KOPT-K1 (cell line): ENCODE measurements at regions not wholly inside any gene's neighbourhood (a gene's known extent, or its start where the extent isn't known, plus 50 kb on each side); places are given as distances from the start of the nearest gene placed in this dataset.
"Not testable (repeated sequence)": the region's sequence is repeated elsewhere in the genome, so short reads cannot be mapped to it uniquely, and the experiment has no call there.

Experiments
- H3K27ac ChIP-seq: fragments of 200-600 bp; sonication (generic); 2 replicates; pipeline ENCODE4 v1.5.1; 2016; ENCODE audit warnings: antibody characterized with exemption, mild to moderate bottlenecking, low read depth, low read length; ENCODE audit not compliant: poor library complexity, severe bottlenecking
- H3K36me3 ChIP-seq: fragments of 200-600 bp; sonication (generic); 2 replicates; pipeline ENCODE4 v1.5.1; 2017; ENCODE audit warnings: antibody characterized with exemption, mild to moderate bottlenecking, low read length, moderate library complexity; ENCODE audit not compliant: insufficient read depth
- H3K9me3 ChIP-seq: fragments of 200-600 bp; sonication (generic); 2 replicates; pipeline ENCODE4 v1.5.1; 2017; ENCODE audit warnings: antibody characterized with exemption, low read length, mild to moderate bottlenecking; ENCODE audit not compliant: insufficient read depth, poor library complexity, severe bottlenecking

DNA sequence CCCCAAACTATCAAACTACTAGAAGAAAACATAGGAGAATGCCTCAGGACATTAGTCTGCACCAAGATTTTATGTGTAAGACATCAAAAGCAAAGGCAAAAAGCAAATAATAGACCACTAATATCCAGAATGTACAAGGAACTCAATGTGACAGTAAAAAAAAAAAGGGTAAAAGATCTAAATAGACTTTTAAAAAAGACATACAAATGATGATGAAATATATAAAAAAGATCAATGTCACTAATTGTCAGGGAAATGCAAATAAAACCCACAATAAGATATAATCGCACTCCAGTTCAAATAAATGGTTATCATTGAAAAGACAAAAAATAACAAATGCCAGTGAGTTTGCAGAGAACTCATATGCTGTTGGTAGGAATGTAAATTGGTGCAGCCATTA, 118.3 kb upstream of the DUSP22 start:
- Histone ChIP-seq H3K27ac (no peak overlapping the region), H3K9me3 (peaks cover 10% of the 10 kb centered on the region), H3K36me3 (no peaks in the 10 kb centered on the region)

GRCh38 chr6:175680-176079, 116.6 kb upstream of the DUSP22 start:
- no peaks in the 10 kb centered on the region for H3K36me3 ChIP-seq
- H3K27ac ChIP-seq = no peak overlapping the region
- peaks cover 10% of the 10 kb centered on the region for H3K9me3 ChIP-seq

- Histone ChIP-seq H3K9me3 (peaks cover 2% of the 10 kb centered on the region), H3K36me3 (no peaks in the 10 kb centered on the region), H3K27ac (no peak overlapping the region)
These were observed 115.5 kb upstream of the DUSP22 start for GRCh38 chr6:176766-177165.

DNA sequence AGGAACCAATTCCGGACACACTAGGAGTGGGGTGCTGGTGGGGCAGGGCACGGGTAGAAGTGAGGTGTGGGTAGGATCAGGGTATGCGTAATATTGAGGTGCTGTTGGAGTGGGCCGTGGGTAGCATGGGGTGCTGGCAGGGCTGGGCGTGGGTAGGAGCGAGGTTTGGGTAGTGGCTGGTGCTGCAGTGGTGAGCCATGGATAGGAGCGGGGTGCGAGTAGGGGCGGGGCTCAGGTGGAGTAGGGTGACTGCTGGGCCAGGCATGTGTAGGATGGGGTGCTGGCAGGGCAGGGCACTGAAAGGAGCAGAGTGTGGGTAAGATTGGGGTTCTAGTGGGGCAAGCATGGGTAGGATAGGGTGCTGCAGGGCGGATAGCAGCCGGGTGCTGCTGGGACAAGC, 114.2 kb upstream of the DUSP22 start:
- Histone ChIP-seq H3K9me3 (no peaks in the 10 kb centered on the region), H3K36me3 (no peaks in the 10 kb centered on the region), H3K27ac (no peak overlapping the region)

- H3K27ac ChIP-seq, H3K9me3 ChIP-seq, H3K36me3 ChIP-seq: not testable (repeated sequence)
These were observed 113.4 kb upstream of the DUSP22 start for GRCh38 chr6:178929-179328.

DNA sequence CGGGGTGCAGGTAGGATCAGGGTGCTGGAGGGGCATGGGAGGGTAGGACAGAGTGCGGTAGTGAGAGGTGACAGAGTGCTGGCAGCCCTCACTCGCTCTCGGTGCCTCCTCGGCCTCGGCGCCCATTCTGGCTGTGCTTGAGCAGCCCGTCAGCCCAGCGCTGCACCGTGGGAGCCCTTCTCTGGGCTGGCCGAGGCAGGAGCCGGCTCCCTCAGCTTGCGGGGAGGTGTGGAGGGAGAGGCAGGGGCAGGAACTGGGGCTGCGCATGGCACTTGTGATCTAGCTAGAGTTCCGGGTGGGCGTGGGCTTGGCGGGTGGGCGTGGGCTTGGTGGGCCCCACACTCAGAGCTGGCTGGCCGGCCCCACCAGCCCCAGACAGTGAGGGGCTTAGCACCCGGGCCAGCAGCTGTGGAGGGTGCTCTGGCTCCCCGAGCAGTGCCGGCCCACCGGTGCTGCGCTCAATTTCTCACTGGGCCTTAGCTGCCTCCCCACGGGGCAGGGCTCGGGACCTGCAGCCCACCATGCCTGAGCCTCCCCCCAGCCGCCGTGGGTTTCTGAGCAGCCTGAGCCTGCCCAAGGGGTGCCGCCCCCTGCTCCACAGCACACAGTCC, 112.8 kb upstream of the DUSP22 start:
- Histone ChIP-seq H3K36me3 (no peaks in the 10 kb centered on the region), H3K27ac (no peak overlapping the region), H3K9me3 (no peaks in the 10 kb centered on the region)

- not testable (repeated sequence) for H3K9me3 ChIP-seq, H3K27ac ChIP-seq, H3K36me3 ChIP-seq
These were observed 112.1 kb upstream of the DUSP22 start for GRCh38 chr6:180091-180694.

DNA sequence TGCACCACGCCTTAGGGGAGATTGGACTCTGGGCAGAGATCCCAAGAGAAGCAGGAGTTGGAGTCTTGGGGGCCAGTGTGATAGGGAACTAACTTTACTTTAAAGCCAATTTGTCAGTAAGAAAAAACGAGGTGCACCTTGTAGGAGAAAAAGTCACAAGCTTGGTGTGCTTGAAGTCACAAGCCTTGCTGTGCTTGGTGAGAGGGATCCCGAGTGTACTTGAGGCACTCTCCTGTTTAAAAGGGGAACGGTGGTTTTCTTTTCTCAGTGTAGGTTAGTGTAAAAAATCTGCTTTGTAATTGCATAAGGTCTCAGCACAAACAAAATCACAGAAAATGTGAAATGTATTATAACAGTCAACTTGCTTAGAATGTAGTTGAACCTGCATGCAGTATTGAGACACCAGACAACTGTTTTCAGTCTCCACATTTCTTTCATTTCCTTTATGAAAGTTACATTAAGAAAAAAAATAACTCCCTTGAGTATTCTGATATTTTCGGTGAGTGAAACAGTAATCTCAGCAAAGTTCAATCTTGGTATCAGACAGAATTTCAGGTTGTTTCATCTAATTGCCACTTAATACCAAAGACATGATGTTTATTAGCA, 111.1 kb upstream of the DUSP22 start:
- H3K9me3 ChIP-seq = no peaks in the 10 kb centered on the region

DNA sequence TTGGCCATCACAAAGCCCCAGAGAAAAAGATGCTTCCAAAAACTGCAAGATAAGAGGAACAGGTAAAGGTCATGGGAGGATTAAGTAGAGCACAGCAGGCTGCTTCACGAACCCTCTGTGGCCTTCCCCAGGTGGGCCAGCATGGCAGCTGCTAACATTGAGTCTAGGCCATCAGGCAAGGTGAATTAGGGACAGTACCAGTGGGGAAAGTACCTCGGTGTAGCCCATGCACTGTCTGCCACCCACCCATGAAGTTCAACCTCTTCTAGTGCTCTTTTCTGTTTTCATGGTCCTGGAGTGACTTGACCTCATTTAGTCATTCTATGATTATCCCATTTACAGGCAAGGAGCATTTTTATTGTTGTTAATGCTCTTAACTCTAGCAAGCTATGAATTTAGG, 108.6 kb upstream of the DUSP22 start:
- H3K27ac ChIP-seq = no peak overlapping the region
- no peaks in the 10 kb centered on the region for H3K9me3 ChIP-seq
- no peaks in the 10 kb centered on the region for H3K36me3 ChIP-seq

More for the DNA sequence above, 111.1 kb upstream of the DUSP22 start:
- no peaks in the 10 kb centered on the region for H3K36me3 ChIP-seq
- H3K27ac ChIP-seq = no peak overlapping the region

DNA sequence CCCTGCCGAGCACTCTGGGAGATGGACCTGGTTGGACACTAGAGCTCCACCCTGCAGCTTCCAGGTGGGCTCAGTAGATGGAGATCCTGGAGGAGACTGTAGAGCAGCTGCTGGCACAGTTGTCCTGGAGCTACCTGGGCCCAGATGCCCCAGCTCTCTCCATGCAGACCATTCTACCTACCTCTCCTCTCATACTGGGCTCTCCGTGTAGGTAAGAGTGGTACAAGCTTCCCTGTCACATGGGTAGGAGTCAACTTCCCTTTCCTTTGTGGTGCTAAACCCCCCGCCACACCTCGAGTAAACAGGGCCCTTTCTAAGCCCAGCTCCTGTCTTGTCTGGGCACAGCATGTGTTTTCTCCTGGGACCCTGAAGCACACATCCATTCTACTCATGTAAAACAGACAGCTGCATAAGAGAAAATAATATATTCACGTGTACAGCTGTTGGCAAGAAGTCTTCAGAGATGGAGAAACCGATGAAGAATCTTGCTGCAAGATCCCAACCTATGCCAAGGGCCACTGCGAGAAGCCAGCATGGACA, 108.1 kb upstream of the DUSP22 start:
- no peak overlapping the region for H3K27ac ChIP-seq
- H3K9me3 ChIP-seq = no peaks in the 10 kb centered on the region
- H3K36me3 ChIP-seq = no peaks in the 10 kb centered on the region

DNA sequence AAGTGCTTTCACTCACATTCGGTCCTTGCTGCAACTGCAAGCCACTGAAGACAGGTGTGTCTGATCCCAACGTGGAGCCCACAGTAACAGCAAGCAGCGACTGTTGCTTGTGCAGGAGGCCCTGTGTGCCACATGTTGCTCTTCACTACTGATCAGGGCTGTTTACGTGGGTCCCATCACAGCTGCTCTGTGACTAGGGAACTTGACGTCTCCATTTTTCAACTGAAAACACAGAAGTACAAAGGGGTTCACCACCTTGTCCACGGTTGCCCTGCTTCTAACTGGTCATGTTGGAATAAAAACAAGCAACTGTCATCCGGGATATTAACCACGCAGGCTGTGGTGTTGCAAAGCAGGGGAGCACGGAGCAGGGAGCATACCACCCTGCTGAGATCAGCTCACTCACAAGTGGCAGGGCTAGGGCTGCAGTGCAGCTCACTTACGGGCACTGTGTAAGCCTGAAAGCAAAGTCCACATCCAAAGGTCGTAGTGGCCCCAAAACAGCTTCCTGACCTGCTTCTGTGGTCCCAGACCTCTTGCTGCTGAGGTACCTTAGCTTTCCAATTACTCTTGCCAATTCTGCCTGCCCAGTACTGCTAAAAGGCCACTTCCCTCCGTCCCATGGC, 105.8 kb upstream of the DUSP22 start:
- Histone ChIP-seq H3K27ac (no peak overlapping the region), H3K9me3 (no peaks in the 10 kb centered on the region), H3K36me3 (no peaks in the 10 kb centered on the region)

GRCh38 chr6:187210-187861, 105.0 kb upstream of the DUSP22 start:
- no peaks in the 10 kb centered on the region for H3K36me3 ChIP-seq
- H3K27ac ChIP-seq = no peak overlapping the region
- no peaks in the 10 kb centered on the region for H3K9me3 ChIP-seq

GRCh38 chr6:188821-189655, 103.2 kb upstream of the DUSP22 start:
- H3K27ac ChIP-seq = no peak overlapping the region
- no peaks in the 10 kb centered on the region for H3K9me3 ChIP-seq
- no peaks in the 10 kb centered on the region for H3K36me3 ChIP-seq

DNA sequence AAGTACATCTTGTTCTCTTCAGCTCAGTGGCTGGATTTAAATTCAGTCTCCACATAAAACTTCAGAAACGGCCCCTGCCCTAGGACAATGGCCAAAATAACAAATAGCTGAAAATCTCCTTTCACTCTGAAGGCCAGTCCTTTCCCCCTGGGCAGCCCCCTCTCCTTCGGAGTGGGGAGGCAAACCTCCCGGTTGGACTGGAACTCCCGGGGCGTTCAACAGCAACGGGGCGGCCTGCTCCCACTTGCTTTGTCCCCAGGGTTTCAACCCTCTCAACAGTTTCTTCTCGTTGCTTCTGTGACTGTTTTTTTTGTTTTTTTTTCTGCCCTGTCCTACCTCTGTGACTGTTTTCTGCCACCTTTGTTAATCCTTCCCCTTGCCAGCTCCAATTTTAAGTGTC, 102.6 kb upstream of the DUSP22 start:
- H3K9me3 ChIP-seq = no peaks in the 10 kb centered on the region
- H3K27ac ChIP-seq = no peak overlapping the region
- H3K36me3 ChIP-seq = no peaks in the 10 kb centered on the region
